Activated effector memory CD4-positive, alpha-beta T cell treated with Interleukin-2 at 50 U/mL for 16 hours (primary cell): ENCODE measurements at regions not wholly inside any gene's neighbourhood (a gene's known extent, or its start where the extent isn't known, plus 50 kb on each side); places are given as distances from the start of the nearest gene placed in this dataset.
"Not testable (repeated sequence)": the region's sequence is repeated elsewhere in the genome, so short reads cannot be mapped to it uniquely, and the experiment has no call there.

ENCODE experiments used
- DNase-seq: peaks from one replicate; pipeline ENCODE4 v3.0.0-alpha.2; 2020

DNA sequence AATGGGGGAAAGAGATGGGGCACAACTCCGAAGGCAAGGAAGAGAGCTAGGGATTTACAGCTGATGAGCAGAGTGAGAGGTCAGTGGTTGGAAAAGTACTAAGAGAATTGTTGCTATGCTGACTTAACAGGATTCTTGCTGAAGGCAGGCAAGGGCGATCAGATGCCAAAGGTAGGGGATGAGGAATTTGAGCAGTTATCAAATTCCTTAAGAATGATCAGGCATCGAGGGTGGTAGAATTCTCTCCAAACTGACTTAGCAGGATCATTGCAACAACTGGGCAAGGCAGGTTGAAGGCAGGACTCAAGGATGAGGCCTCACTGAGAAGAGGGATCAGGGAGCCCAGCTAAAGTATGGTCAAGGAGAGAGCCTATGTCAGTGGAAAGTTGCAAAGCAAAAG lies 171.0 kb downstream of the HSD17B3 start:
- no peak for DNase-seq

GRCh38 chr9:96129747-96130146 lies 172.2 kb downstream of the HSD17B3 start:
- no peak for DNase-seq

- no peak for DNase-seq
These were observed 173.1 kb downstream of the HSD17B3 start for GRCh38 chr9:96128880-96129279.

GRCh38 chr9:96126321-96126881 lies 175.6 kb downstream of the HSD17B3 start:
- no peak for DNase-seq

DNA sequence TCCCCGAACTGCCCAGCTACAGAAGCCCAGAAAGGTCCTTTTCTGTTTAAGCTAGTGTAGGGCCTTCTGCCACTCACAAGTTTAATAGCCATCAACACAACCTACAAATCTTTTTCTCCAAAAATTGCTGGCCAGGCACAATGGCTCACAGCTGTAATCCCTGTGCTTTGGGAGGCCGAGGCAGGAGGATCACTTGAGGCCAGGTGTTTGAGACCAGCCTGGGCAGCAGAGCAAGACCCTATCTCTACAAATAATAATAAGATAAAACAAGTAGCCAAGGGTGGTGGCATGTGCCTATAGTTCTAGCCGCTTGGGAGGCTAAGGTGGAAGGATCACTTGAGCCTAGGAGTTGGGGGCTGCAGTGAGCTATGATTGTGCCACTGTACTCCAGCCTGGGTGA lies 176.4 kb downstream of the HSD17B3 start:
- no peak for DNase-seq

- no peak for DNase-seq
These were observed 179.2 kb downstream of the HSD17B3 start for GRCh38 chr9:96122751-96123150.

- DNase-seq, result no peak
These were observed 179.7 kb downstream of the HSD17B3 start for GRCh38 chr9:96122282-96122681.

DNA sequence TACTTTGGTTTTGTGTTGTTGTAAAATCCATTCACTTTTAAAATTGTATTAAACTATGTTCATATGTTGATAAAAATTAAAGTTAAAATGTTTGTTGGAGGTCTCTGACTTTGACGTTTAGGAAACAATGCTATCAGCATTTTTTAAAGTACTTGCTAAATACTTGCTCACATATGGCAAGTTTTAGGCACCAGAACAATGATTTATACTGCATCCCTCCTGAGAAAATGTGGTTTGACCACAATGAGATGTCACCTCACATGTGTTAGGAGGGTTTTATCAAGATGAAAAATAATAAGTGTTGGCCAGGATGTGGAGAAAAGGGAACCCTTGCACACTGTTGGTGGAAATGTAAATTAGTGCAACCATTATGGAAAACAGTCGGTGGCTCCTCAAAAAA lies 180.8 kb downstream of the HSD17B3 start:
- no peak for DNase-seq

DNA sequence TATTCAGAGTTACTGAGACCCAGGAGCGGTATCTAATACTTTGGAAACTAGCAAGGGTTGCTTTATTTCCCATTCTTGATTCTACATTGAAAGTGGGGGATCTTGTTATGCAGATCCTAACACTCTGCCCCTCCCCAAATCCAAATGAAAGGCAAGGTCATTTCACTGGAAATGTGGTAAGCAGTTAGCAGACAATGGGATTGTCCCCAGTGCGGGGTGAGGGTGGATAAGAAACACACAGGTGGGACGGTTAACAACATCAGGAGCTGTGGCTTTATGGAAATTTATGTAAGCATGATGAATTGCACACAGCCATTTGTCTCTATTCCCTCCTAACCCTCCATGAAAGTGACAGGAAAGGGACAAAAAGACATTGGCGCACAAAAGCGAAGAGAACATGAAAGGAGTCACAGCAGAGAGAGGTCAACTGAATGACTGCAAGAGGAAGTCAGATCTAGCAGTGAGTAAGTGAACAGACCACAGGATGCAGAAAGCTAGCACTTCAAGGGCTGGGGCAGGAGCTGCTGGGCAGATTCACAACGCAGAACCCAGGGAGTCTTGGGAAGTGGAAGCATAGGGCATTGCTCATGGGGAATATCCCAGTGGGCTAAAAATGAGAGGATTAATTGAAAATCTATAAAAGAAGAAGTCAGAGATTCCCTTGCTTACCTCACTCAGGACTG lies 184.4 kb downstream of the HSD17B3 start:
- DNase-seq, result no peak

- no peak for DNase-seq
These were observed 185.5 kb downstream of the HSD17B3 start for GRCh38 chr9:96116275-96117064.

GRCh38 chr9:96115836-96116235 lies 186.1 kb downstream of the HSD17B3 start:
- no peak for DNase-seq

DNA sequence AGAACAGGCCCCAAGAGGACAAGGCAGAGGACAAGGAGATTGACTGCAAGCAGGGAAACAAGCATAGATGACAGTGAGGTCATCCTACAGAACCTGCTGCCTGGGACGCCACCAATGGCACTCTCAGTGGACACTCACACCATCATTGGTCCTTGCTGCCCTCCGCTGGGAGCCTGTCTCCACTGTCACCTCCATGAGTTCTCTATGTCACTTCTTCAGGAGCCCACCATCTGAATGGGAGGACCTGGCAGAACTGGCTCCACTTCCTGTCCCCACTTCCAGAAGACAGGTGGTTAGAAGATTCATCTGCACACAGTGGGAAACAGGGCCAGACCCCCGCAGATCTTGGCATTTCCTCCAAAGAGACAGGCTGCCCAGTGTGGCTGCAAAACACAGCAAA lies 188.9 kb downstream of the HSD17B3 start:
- no peak for DNase-seq

DNA sequence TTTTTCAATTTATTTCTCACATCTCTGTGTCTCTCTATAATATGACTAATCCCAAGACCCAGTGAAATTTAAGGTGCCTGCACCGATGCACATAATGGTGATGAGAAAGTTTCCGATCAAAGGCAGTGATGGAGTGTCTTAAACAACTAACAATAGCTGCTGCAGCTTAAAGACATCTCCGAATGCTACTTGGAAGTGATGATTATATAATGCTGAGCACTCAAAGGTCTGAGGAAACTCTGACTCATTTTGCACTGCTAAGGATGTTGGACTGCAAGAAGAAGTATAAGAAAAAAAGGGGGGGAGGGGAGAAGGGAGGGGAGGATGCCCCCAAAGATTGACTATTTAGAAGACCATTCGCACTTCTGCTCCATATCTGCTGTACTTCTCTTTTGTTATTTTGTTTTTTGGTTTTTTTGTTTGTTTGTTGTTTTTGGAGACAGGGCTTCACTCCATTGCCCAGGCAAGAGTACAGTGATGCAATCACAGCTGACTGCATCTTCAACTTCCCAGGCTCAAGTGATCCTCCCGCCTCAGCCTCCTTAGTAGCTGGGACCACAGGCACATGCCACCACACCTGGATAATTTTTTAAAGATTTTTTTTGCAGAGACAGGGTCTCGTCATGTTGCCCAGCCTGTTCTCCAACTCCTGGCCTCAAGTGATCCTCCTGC lies 192.2 kb downstream of the HSD17B3 start:
- DNase-seq, result no peak

DNA sequence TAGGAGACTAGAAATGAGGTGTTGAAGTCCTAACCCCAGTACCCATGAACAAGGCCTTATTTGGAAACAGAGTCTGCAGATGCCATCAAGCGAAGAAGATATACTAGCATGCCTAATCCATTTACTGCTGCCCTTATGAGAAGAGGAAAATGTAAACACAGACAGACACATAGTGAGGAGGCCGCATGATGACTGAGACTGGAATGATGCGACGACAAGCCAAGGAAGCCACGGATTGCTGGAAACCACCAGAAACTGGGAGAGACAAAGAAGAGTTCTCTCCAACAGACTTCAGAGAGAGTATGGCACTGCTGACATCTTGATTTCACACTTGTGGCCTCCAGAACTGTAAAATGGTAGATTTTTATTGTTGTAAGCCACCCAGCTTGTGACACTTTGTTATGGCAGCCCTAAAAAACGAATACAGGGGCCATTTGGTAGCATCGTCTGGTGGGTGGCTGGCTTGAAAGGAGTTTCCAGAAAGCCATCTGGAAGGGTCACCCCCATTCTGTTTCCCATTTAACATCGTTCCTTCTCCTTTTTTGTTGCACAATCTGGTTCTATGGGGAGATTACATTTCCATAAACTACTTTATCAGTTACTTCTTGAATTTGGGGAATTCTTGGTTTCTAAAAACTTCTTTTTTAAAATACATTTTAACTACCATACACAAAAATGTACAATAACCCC lies 193.1 kb downstream of the HSD17B3 start:
- DNase-seq, result no peak

DNA sequence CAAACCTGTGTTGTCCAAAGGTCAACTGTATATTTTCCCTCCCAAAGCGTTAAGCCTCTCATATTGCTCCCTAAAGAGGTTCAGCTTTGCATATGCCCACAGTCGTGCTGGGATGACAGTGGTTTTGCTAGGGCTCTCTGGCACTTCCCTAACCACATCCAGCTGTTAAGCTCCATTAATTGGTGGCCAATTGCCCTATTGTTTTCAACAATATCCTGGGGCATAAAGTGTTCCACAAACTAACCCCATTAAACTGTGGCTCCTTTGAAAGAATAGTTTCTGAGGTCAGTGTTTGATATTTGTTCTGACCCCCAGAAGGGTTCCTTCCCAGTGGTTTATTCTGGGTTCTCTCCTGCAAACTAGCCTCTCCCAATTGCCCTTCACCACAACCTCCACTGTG lies 194.5 kb downstream of the HSD17B3 start:
- DNase-seq, result no peak

DNA sequence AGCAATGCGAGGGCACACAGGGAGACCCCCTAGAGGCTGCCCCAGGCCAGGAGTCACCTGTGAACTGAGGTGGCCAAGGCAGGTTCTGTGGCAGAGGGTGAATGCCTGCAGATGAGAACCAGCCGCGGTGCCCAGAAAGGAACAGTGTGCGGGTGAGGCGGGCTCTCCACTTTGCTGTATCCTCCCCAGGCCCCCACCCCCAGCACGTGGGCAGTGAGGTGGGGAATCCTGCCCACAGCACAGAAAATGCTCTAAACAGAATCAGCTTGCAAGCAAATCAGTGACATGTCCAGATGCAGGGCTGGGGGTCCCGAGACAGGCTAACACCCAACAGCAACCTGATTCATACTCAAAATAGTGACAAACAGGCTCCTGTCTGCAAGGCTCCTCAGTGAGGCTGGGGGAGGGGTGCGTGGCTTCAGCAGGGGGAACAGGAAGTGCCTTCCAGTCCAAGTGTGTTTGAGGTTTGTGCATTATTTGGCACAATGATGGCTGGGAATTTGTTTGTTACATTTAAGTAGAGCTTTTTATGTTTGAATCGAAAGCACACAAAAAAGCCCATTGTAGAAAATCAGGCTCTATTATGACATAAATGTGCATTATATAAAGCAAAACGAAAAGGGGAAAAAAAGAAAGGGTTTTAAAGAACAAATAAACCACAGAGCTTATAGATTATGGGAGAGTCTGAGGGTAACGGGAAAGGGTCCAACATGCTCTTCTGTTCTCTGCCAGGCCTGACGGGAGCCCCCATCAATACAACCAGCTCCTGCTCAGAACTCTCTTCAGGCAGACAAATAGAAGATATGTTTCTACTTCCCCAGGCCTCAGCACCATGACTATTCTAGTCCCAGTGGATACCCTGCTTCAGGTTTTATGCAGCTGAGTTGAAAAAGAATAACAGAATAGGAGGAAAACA lies 201.3 kb downstream of the HSD17B3 start:
- no peak for DNase-seq

DNA sequence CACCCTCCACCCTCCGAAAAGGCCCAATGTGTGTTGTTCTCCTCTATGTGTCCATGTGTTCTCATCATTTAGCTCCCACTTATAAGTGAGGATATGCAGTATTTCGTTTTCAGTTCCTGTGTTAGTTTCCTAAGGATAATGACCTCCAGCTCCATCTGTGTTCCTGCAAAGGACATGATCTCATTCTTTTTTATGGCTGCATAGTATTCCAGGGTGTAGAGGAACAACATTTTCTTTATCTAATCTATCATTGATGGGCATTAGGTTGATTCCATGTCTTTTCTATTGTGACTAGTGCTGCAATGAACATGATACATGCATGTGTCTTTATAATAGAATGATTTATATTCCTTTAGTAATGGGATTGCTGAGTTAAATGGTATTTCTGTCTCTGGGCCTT lies 211.3 kb downstream of the HSD17B3 start:
- DNase-seq, result not testable (repeated sequence)

GRCh38 chr9:96089452-96090085 lies 212.4 kb downstream of the HSD17B3 start:
- no peak for DNase-seq

- no peak for DNase-seq
These were observed 213.0 kb downstream of the ERCC6L2 start for GRCh38 chr9:96088510-96088909.

- DNase-seq, result no peak
These were observed 212.3 kb downstream of the ERCC6L2 start for GRCh38 chr9:96087669-96088299.
